Endothelial cell of umbilical vein (primary cell): ENCODE measurements at regions not wholly inside any gene's neighbourhood (a gene's known extent, or its start where the extent isn't known, plus 50 kb on each side); places are given as distances from the start of the nearest gene placed in this dataset.

Source experiments
- BruUV-seq: library from RNA; stranded (reverse); fragments of 400-500 nt; replicated peaks from 2 replicates; lab custom pipeline; 2021; lab: Mats Ljungman, UMichigan
- CTCF ChIA-PET: fragments of 300-600, 350-600 bp; sonication (Branson Sonifier 250); formaldehyde crosslinking; loops from one replicate; lab custom pipeline; 2021; ENCODE audit warnings: antibody characterized with exemption, inconsistent platforms; lab: Charles Lee
- POLR2A ChIA-PET: fragments of 300-600, 350-600 bp; sonication (Branson Sonifier 250); formaldehyde crosslinking; loops from one replicate; lab custom pipeline; 2021; ENCODE audit warnings: antibody characterized with exemption, inconsistent platforms; lab: Charles Lee
- DNase-seq: peaks from one replicate; pipeline ENCODE4 v3.0.0-alpha.2; 2011; ENCODE audit warnings: low read depth, low spot score
- FAIRE-seq: peaks from 2 replicates; lab custom pipeline; 2011; peaks lifted over from hg19 to GRCh38; lab: Jason Lieb, UNC
- H2AFZ ChIP-seq: 2 replicates; pipeline ENCODE4 v1.6.0; 2012; ENCODE audit warnings: low read depth, low read length, control low read depth, inconsistent platforms
- H3K27ac ChIP-seq: 2 replicates; pipeline ENCODE4 v1.5.1; 2011; ENCODE audit warnings: low read depth, mild to moderate bottlenecking, control low read depth, low read length, moderate library complexity; ENCODE audit not compliant: insufficient read depth
- H3K27me3 ChIP-seq, 2 experiments: 2 replicates each; pipeline versions ENCODE4 v1.6.0 to v1.6.1; 2011; ENCODE audit warnings: low read length in 2 of 2, mixed read lengths in 1 of 2; ENCODE audit not compliant: control insufficient read depth in 2 of 2, insufficient read depth in 2 of 2
- H3K36me3 ChIP-seq, 2 experiments: 2 replicates in 1 of 2; 3 replicates in 1 of 2; pipeline ENCODE4 v1.5.1; 2011; ENCODE audit warnings: low read length in 2 of 2, mild to moderate bottlenecking in 1 of 2, moderate library complexity in 1 of 2; ENCODE audit not compliant: control insufficient read depth in 2 of 2, insufficient read depth in 2 of 2; ENCODE audit errors: extremely low read depth in 1 of 2
- H3K4me1 ChIP-seq: 3 replicates; pipeline ENCODE4 v1.5.1; 2011; ENCODE audit warnings: mild to moderate bottlenecking, low read length; ENCODE audit not compliant: control insufficient read depth, insufficient read depth; ENCODE audit errors: extremely low read depth
- H3K4me2 ChIP-seq: 2 replicates; pipeline ENCODE4 v1.6.1; 2011; ENCODE audit warnings: low read length, control low read depth, mixed read lengths; ENCODE audit not compliant: insufficient read depth
- H3K4me3 ChIP-seq, 3 experiments: fragments of 200-600 bp in 1 of 3; sonication (generic), shearing (Covaris generic) in 1 of 3; replicated peaks in 1 of 3; 2 replicates each; pipeline ENCODE4 v1.5.1; 2011 to 2016; ENCODE audit warnings: control low read depth in 3 of 3, low read length in 3 of 3, mild to moderate bottlenecking in 2 of 3, inconsistent platforms in 1 of 3, low read depth in 1 of 3, moderate library complexity in 1 of 3; ENCODE audit not compliant: insufficient read depth in 1 of 3
- H3K79me2 ChIP-seq: 2 replicates; pipeline ENCODE4 v1.6.0; 2012; ENCODE audit warnings: low read length, inconsistent platforms; ENCODE audit not compliant: control insufficient read depth, insufficient read depth
- H3K9ac ChIP-seq: replicated peaks from 2 replicates; pipeline ENCODE3; 2011; ENCODE audit warnings: low read length, control low read depth; ENCODE audit not compliant: insufficient read depth; ENCODE audit errors: extremely low read depth
- H3K9me1 ChIP-seq: replicated peaks from 3 replicates; pipeline ENCODE4 v1.6.0; 2011; ENCODE audit warnings: mild to moderate bottlenecking, low read length; ENCODE audit not compliant: control insufficient read depth, insufficient read depth; ENCODE audit errors: extremely low read depth
- H3K9me3 ChIP-seq: replicated peaks from 2 replicates; pipeline ENCODE4 v1.5.1; 2012; ENCODE audit warnings: low read length, inconsistent platforms; ENCODE audit not compliant: control insufficient read depth, insufficient read depth
- H4K20me1 ChIP-seq: replicated peaks from 2 replicates; pipeline ENCODE3; 2011; ENCODE audit warnings: mild to moderate bottlenecking, low read length; ENCODE audit not compliant: control insufficient read depth, insufficient read depth; ENCODE audit errors: extremely low read depth
- EZH2 ChIP-seq: IDR thresholded peaks from 2 replicates; pipeline ENCODE4 v1.6.1; 2012; ENCODE audit warnings: borderline replicate concordance, low read depth, mild to moderate bottlenecking, moderate library complexity, low read length, inconsistent platforms; ENCODE audit not compliant: severe bottlenecking
- FOS ChIP-seq: IDR thresholded peaks from 2 replicates; pipeline ENCODE4 v1.6.1; 2011; ENCODE audit warnings: mild to moderate bottlenecking, low read length, moderate library complexity, borderline replicate concordance; ENCODE audit not compliant: insufficient read depth
- GATA2 ChIP-seq: IDR thresholded peaks from 2 replicates; pipeline ENCODE4 v1.7.0; 2011; ENCODE audit warnings: low read depth, mild to moderate bottlenecking, moderate library complexity, mixed read lengths, low read length; ENCODE audit not compliant: insufficient read length, insufficient read depth
- JUN ChIP-seq: IDR thresholded peaks from 2 replicates; pipeline ENCODE4 v1.6.1; 2011; ENCODE audit warnings: borderline replicate concordance, low read depth; ENCODE audit not compliant: insufficient read length, insufficient read depth
- MYC ChIP-seq: IDR thresholded peaks from one replicate; pipeline ENCODE4 v1.6.1; 2011; ENCODE audit warnings: mild to moderate bottlenecking, low read depth, low read length
- POLR2A ChIP-seq: IDR thresholded peaks from 2 replicates; pipeline ENCODE4 v1.6.1; 2012; ENCODE audit warnings: low read depth, mild to moderate bottlenecking, control low read depth, low read length
- POLR2AphosphoS5 ChIP-seq: IDR thresholded peaks from 2 replicates; pipeline ENCODE4 v1.6.1; 2012; ENCODE audit warnings: low read depth, mild to moderate bottlenecking, control low read depth, low read length, moderate library complexity; ENCODE audit not compliant: insufficient read depth
- dilution Hi-C: fragments of 300-500 bp; cut with MboI; formaldehyde crosslinking; loops from one replicate; pipeline ENCODE4 v1.15.0; 2019; ENCODE audit warnings: low sequenced_read_pairs; ENCODE audit not compliant: extremely low pct_ligation_motif_present
- intact Hi-C: fragments of 100-400 bp; cut with micrococcal nuclease; formaldehyde crosslinking; loops from one replicate; pipeline ENCODE4 v1.10.0; 2022
- TF ChIP-seq, protein P1 (sequence below), 2 donors: IDR thresholded peaks; 1 replicate in 1 of 2; 2 replicates in 1 of 2; pipeline ENCODE4 v1.5.1; 2011; ENCODE audit warnings: low read length in 2 of 2, mild to moderate bottlenecking in 2 of 2, moderate library complexity in 2 of 2, control low read depth in 1 of 2, inconsistent platforms in 1 of 2, low read depth in 1 of 2; ENCODE audit not compliant: insufficient read depth in 1 of 2; ENCODE audit errors: extremely low read depth in 1 of 2
- TF ChIP-seq, protein P2 (sequence below): IDR thresholded peaks from 2 replicates; pipeline ENCODE4 v1.6.1; 2011; ENCODE audit not compliant: insufficient read depth, insufficient read length

DNA sequence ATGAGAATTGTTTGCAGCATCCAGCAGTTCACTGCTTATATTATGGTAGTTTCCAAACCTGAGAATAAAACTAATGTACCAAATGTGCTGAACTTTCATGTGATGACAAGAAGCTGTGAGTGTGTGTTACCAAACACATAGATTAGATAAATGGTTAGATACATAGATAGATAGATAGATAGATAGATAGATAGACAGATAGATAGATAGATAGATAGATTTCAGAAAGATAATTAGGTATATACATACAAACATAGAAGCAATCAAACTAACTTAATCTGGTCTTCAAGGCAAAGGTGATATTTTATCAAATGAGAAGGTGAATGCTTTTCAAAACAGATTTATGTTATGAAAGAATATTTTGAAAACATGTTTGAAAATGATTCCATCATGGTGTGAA is 147.3 kb upstream of the C11orf58 start:
- BruUV-seq, result no TSS peak
- no peak overlapping the region for H2AFZ ChIP-seq
- dilution Hi-C loops, result no loop called here
- DNase-seq (no peak), FAIRE-seq (no peak)
- CTCF ChIA-PET, result no interaction called here
- no peak overlapping the region for H3K9ac ChIP-seq
- H4K20me1 ChIP-seq, result no peaks in the 10 kb centered on the region
- H3K27ac ChIP-seq, result no peak overlapping the region
- H3K4me1 ChIP-seq, result no peaks in the 10 kb centered on the region
- H3K9me3 ChIP-seq, result no peaks in the 10 kb centered on the region
- no peak overlapping the region for H3K4me3 ChIP-seq
- H3K79me2 ChIP-seq, result no peaks in the 10 kb centered on the region
- TF ChIP-seq MYC (no peak), EZH2 (no peak), POLR2A (no peak)
- TF ChIP-seq, protein P1, sequence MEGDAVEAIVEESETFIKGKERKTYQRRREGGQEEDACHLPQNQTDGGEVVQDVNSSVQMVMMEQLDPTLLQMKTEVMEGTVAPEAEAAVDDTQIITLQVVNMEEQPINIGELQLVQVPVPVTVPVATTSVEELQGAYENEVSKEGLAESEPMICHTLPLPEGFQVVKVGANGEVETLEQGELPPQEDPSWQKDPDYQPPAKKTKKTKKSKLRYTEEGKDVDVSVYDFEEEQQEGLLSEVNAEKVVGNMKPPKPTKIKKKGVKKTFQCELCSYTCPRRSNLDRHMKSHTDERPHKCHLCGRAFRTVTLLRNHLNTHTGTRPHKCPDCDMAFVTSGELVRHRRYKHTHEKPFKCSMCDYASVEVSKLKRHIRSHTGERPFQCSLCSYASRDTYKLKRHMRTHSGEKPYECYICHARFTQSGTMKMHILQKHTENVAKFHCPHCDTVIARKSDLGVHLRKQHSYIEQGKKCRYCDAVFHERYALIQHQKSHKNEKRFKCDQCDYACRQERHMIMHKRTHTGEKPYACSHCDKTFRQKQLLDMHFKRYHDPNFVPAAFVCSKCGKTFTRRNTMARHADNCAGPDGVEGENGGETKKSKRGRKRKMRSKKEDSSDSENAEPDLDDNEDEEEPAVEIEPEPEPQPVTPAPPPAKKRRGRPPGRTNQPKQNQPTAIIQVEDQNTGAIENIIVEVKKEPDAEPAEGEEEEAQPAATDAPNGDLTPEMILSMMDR (IDR thresholded peaks at IDR 0.05; ENCODE audit: extremely low read depth in 1 of 2, insufficient read depth in 1 of 2, low read depth in 1 of 2, low read length in 2 of 2), result no peak
- TF ChIP-seq, protein P2, sequence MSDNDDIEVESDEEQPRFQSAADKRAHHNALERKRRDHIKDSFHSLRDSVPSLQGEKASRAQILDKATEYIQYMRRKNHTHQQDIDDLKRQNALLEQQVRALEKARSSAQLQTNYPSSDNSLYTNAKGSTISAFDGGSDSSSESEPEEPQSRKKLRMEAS, result no peak
- no peaks in the 10 kb centered on the region for H3K27me3 ChIP-seq
- no peaks in the 10 kb centered on the region for H3K36me3 ChIP-seq
- no peaks in the 10 kb centered on the region for H3K9me1 ChIP-seq
- POLR2A ChIA-PET, result no interaction called here
- no peak overlapping the region for H3K4me2 ChIP-seq
- intact Hi-C loops, result no loop called here

DNA sequence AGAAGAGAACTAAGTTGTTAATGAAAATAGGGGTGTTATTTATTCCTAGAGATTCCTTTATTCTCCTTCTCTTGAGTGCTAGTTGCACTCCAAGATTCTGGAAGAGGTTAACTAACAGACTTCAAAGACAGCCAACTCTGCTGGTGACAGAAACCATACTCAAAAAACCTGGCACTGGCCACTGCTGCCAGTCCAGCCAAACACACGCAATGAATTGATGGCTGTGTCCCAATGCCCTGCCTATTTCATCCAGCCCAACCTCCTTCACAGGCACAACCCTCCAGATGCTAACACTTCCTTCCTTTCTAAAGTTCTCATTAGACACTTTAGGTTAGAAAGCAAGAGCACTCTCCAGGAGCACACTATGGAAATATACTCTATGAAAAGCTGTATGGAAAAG is 150.8 kb upstream of the C11orf58 start:
- no peak overlapping the region for H3K9ac ChIP-seq
- TF ChIP-seq EZH2 (no peak), GATA2 (no peak), MYC (no peak), POLR2A (no peak), JUN (no peak), FOS (no peak), POLR2AphosphoS5 (no peak)
- TF ChIP-seq, protein P1 (IDR thresholded peaks at IDR 0.05; ENCODE audit: extremely low read depth in 1 of 2, insufficient read depth in 1 of 2, low read depth in 1 of 2, low read length in 2 of 2), result no peak
- TF ChIP-seq, protein P2, result no peak
- BruUV-seq, result no TSS peak
- no peaks in the 10 kb centered on the region for H3K36me3 ChIP-seq
- DNase-seq (no peak), FAIRE-seq (no peak)
- ChIA-PET CTCF (no interaction called here), POLR2A (no interaction called here)
- dilution Hi-C loops (no loop called here), intact Hi-C loops (no loop called here)
- no peaks in the 10 kb centered on the region for H3K79me2 ChIP-seq
- H3K27me3 ChIP-seq, result no peaks in the 10 kb centered on the region
- H3K9me1 ChIP-seq, result no peaks in the 10 kb centered on the region
- H4K20me1 ChIP-seq, result no peaks in the 10 kb centered on the region
- no peaks in the 10 kb centered on the region for H3K4me1 ChIP-seq
- H3K9me3 ChIP-seq, result no peaks in the 10 kb centered on the region
- no peak overlapping the region for H2AFZ ChIP-seq
- H3K4me3 ChIP-seq, result no peak overlapping the region
- H3K27ac ChIP-seq, result no peak overlapping the region
- H3K4me2 ChIP-seq, result no peak overlapping the region
